ENCODE measurements at regions not wholly inside any gene's neighbourhood (a gene's known extent, or its start where the extent isn't known, plus 50 kb on each side); places are given as distances from the start of the nearest gene placed in this dataset.

DNA sequence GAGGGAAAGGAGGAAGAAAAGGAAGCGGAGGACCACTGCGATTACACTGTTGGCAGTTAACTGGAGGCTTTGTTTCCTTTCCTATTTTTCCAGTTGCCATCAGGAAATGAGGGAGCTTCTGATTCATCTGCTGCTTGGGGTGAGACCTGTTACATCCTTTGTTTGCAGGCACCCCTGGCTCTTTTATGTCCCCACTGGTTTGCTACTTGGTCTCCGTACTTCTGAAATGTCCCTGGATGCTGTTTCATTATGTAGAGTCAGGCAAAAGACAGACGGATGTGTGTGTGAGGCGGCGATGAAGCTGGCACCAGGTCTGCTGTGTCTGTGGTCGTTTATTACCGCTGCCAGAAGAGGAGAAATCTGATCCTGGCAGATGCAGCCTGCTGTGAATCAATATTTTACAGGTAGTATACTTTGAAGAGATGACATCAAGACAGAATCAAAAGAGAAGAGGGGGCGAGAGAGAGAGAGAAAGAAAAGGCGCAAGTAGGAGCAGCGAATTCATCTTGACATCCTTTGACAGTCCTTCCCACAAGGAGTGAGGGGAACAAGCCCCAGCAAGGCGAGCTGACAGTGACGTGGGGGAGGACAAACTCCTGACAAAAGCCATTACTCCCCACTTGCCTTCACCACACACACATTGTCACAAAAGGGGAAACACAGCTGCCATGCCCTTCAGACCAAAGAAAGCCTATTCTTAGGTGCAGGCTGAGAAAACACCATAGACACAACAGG is 145.9 kb upstream of the FBXL4 start:
- DNase-seq (ENCODE audit: low spot score): no peak
- TF ChIP-seq, protein P1, sequence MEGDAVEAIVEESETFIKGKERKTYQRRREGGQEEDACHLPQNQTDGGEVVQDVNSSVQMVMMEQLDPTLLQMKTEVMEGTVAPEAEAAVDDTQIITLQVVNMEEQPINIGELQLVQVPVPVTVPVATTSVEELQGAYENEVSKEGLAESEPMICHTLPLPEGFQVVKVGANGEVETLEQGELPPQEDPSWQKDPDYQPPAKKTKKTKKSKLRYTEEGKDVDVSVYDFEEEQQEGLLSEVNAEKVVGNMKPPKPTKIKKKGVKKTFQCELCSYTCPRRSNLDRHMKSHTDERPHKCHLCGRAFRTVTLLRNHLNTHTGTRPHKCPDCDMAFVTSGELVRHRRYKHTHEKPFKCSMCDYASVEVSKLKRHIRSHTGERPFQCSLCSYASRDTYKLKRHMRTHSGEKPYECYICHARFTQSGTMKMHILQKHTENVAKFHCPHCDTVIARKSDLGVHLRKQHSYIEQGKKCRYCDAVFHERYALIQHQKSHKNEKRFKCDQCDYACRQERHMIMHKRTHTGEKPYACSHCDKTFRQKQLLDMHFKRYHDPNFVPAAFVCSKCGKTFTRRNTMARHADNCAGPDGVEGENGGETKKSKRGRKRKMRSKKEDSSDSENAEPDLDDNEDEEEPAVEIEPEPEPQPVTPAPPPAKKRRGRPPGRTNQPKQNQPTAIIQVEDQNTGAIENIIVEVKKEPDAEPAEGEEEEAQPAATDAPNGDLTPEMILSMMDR (IDR thresholded peaks at IDR 0.05; ENCODE audit: borderline replicate concordance, control extremely low read depth, extremely low read depth, insufficient read depth, missing control alignments): no peak
- in situ Hi-C loops (cut with MboI; ENCODE audit: low sequenced_read_pairs, unreplicated experiment): no loop called here

DNA sequence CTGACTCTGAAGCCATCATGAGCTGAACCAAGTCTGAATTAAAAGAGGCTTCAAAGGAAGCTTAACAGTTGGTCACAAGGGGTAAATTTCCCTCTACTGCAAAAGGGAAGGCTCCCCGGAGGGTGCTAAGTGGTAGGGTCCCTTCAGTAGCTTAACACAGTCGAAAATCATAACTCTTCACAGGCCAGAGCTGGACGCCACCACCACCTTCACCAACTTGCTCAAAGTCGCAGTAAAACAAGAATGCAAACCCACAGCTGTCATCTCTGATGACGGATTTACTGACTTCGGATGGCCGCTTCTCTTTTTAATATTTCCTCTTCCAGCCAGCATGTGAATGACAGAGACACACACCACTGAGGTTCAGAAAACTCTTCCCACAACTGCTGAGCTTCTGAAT is 144.7 kb upstream of the FBXL4 start:
- DNase-seq (ENCODE audit: low spot score): no peak
- TF ChIP-seq, protein P1 (IDR thresholded peaks at IDR 0.05; ENCODE audit: borderline replicate concordance, control extremely low read depth, extremely low read depth, insufficient read depth, missing control alignments): no peak
- in situ Hi-C loops (cut with MboI; ENCODE audit: low sequenced_read_pairs, unreplicated experiment): no loop called here

DNA sequence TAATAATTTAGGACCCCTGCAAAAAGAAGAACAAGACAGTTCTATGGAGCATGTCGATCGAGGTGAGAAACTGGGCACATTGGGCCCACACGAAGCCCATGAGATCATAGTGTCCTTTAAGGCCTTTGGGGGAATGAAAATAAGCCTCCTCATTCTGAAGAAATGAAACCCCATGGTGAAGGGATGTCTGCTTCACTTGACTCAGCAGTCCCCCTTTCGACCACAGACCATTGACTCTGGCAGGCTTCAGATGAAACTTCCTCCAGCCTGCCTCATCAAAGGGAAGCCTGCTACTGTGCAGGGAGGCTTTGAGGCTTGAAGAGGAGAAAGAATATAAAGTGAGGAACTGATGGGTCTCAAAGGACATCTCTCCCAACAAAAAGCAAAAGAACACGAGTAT is 144.2 kb upstream of the FBXL4 start:
- TF ChIP-seq, protein P1 (IDR thresholded peaks at IDR 0.05; ENCODE audit: borderline replicate concordance, control extremely low read depth, extremely low read depth, insufficient read depth, missing control alignments): no peak
- peak; percentile 22 for DNase-seq (ENCODE audit: low spot score)
- in situ Hi-C loops (cut with MboI; ENCODE audit: low sequenced_read_pairs, unreplicated experiment): no loop called here

DNA sequence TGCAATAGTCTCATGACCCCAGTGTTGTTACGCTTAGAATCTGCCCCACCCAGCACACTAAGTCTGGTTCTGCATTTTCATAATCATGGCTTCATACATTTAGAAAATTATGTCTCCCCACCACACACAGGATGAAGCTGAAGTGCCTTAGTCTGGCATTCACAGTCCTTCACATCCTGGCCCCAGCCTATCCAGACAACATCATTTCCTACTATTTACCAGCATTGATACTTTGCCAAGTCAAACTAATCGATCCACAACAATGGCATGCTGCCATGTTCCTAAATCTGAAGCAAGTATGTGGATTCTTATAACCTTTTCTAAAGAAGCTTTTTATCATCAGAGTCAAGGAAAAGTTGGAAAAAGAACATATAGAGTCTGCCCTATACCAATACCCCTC is 132.4 kb upstream of the FBXL4 start:
- in situ Hi-C loops (cut with MboI; ENCODE audit: low sequenced_read_pairs, unreplicated experiment): no loop called here
- TF ChIP-seq, protein P1 (IDR thresholded peaks at IDR 0.05; ENCODE audit: borderline replicate concordance, control extremely low read depth, extremely low read depth, insufficient read depth, missing control alignments): no peak
- no peak for DNase-seq (ENCODE audit: low spot score)

DNA sequence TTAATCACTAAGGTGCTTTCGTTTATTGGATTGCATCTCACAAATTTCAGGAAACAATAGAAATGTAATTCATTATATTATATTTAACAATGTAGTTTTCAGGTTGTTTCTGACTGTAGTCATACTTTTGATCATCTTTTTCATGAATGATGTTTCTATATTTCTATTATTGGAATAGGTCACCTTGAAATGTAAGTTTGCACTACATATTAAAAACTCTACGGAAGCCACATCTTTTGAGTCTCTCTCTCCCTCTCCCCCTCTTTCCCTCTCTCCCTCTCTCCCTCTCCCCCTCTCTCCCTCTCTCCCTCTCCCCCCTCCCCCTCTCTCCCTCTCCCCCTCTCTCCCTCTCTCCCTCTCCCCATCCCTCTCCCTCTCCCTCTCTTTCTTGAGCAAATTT is 131.3 kb upstream of the FBXL4 start:
- no peak for DNase-seq (ENCODE audit: low spot score)
- TF ChIP-seq, protein P1 (IDR thresholded peaks at IDR 0.05; ENCODE audit: borderline replicate concordance, control extremely low read depth, extremely low read depth, insufficient read depth, missing control alignments): no peak
- in situ Hi-C loops (cut with MboI; ENCODE audit: low sequenced_read_pairs, unreplicated experiment): no loop called here

DNA sequence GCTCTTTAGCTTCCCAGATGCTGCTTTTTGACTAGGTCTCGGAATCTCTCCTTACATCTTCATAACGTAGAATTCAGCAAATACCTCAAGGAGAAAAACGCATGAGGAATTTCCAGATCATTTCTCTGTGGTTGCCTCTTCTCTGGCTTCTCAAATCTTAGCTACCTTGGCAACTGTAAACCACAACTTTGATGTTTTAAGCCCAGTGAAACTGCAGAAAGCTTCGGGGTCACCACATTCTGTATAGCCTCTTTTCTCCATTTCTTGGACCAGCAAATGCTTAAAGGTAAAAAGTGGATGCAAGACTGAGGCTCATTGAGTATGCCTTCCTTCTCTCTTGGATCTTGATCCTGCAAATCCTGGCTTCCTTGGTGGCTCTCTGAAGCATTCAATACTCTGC is 125.5 kb upstream of the FBXL4 start:
- no peak for DNase-seq (ENCODE audit: low spot score)
- in situ Hi-C loops (cut with MboI; ENCODE audit: low sequenced_read_pairs, unreplicated experiment): no loop called here
- TF ChIP-seq, protein P1 (IDR thresholded peaks at IDR 0.05; ENCODE audit: borderline replicate concordance, control extremely low read depth, extremely low read depth, insufficient read depth, missing control alignments): no peak
